Panc1 (cell line): ENCODE measurements at regions not wholly inside any gene's neighbourhood (a gene's known extent, or its start where the extent isn't known, plus 50 kb on each side); places are given as distances from the start of the nearest gene placed in this dataset.

Experiments
- CTCF ChIP-seq: fragments of 450-650 bp; IDR thresholded peaks from 2 replicates; pipeline ENCODE4 v1.5.1; 2017; ENCODE audit warnings: mild to moderate bottlenecking
- POLR2AphosphoS5 ChIP-seq: IDR thresholded peaks from 2 replicates; pipeline ENCODE4 v1.6.1; 2012; ENCODE audit warnings: mild to moderate bottlenecking, low read depth, low read length, moderate library complexity
- REST ChIP-seq, 2 experiments: IDR thresholded peaks; 2 replicates each; pipeline ENCODE4 v1.6.1; 2011 to 2012; ENCODE audit warnings: low read depth in 2 of 2, control low read depth in 1 of 2, low read length in 1 of 2, mild to moderate bottlenecking in 1 of 2, moderate library complexity in 1 of 2; ENCODE audit not compliant: insufficient read depth in 1 of 2
- TCF7L2 ChIP-seq: IDR thresholded peaks from 2 replicates; pipeline ENCODE4 v1.6.1; 2011; ENCODE audit warnings: mild to moderate bottlenecking, low read depth, low read length, inconsistent platforms

GRCh38 chr6:66675906-66676305, 968.9 kb upstream of the EYS start:
- TF ChIP-seq CTCF (no peak), POLR2AphosphoS5 (no peak), TCF7L2 (no peak), REST (IDR thresholded peaks at IDR 0.05; ENCODE audit: insufficient read depth in 1 of 2, low read depth in 2 of 2, low read length in 1 of 2) (no peak)
